ENCODE measurements at regions not wholly inside any gene's neighbourhood (a gene's known extent, or its start where the extent isn't known, plus 50 kb on each side); places are given as distances from the start of the nearest gene placed in this dataset.

DNA sequence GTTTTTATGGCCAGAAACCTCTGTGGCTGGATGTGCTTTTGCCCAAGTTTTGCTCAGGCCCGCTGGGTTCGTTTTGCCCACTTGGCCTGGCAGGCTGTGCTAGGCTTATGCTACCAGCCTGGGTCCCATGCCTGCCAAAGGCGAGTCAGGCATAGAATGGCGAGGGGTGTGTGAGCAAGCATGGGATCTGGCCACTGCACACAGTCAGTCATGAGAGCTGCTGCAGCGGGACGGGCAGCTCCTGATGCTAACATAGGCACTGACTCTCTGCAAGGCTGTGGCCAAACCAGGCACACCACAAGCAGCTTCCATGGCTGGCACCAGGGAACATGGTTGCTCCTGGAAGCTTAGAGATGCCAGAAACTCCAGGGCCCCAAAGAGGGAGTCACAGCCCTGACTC lies 52.9 kb upstream of the PCDH15 start:
- TF ChIP-seq, protein P1, sequence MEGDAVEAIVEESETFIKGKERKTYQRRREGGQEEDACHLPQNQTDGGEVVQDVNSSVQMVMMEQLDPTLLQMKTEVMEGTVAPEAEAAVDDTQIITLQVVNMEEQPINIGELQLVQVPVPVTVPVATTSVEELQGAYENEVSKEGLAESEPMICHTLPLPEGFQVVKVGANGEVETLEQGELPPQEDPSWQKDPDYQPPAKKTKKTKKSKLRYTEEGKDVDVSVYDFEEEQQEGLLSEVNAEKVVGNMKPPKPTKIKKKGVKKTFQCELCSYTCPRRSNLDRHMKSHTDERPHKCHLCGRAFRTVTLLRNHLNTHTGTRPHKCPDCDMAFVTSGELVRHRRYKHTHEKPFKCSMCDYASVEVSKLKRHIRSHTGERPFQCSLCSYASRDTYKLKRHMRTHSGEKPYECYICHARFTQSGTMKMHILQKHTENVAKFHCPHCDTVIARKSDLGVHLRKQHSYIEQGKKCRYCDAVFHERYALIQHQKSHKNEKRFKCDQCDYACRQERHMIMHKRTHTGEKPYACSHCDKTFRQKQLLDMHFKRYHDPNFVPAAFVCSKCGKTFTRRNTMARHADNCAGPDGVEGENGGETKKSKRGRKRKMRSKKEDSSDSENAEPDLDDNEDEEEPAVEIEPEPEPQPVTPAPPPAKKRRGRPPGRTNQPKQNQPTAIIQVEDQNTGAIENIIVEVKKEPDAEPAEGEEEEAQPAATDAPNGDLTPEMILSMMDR (IDR thresholded peaks at IDR 0.05): no peak
- no peak for TF ChIP-seq EP300 (IDR thresholded peaks at IDR 0.05)

Data from tibial nerve (tissue), 4 donors.